Activated naive CD4-positive, alpha-beta T cell (primary cell): ENCODE measurements at regions not wholly inside any gene's neighbourhood (a gene's known extent, or its start where the extent isn't known, plus 50 kb on each side); places are given as distances from the start of the nearest gene placed in this dataset.

Source experiments
- DNase-seq, 4 experiments: peaks; one replicate each; lab custom pipeline; 2025; lab: John Stamatoyannopoulos, UW

GRCh38 chr3:95926904-95927501, 887.4 kb upstream of the EPHA6 start:
- no peak for DNase-seq

GRCh38 chr3:95934181-95934580, 880.2 kb upstream of the EPHA6 start:
- no peak for DNase-seq

GRCh38 chr3:95939235-95939809, 875.1 kb upstream of the EPHA6 start:
- DNase-seq = no peak

GRCh38 chr3:95965704-95966336, 848.6 kb upstream of the EPHA6 start:
- no peak for DNase-seq

- DNase-seq = no peak
These were observed 842.8 kb upstream of the EPHA6 start for GRCh38 chr3:95971573-95971972.

GRCh38 chr3:95994338-95994737, 820.1 kb upstream of the EPHA6 start:
- DNase-seq = no peak

GRCh38 chr3:96000966-96001365, 813.4 kb upstream of the EPHA6 start:
- DNase-seq = no peak

- no peak for DNase-seq
These were observed 806.7 kb upstream of the EPHA6 start for GRCh38 chr3:96007650-96008195.

GRCh38 chr3:96012939-96013338, 801.5 kb upstream of the EPHA6 start:
- DNase-seq = no peak

- no peak for DNase-seq
These were observed 796.8 kb upstream of the EPHA6 start for GRCh38 chr3:96017556-96017955.

- DNase-seq = no peak
These were observed 791.7 kb upstream of the EPHA6 start for GRCh38 chr3:96022676-96023075.

DNA sequence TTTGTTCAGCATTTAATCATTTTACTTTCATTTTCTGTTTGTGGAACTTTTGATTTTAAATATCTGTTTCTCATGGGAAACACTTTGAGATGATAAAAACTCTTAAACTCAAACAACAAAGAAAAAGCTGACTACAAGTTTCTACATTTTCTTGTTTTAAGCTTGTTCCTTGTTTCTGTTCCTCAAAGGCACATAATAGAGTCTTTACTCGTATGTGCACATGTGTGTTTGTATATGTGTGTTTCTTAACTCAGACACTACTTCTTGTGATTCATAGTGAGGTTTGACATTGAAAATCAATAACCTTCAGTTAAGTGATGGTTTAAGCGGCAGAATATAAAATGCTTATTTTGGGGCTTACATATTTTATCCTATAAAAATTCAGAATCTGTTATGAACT, 786.7 kb upstream of the EPHA6 start:
- no peak for DNase-seq

DNA sequence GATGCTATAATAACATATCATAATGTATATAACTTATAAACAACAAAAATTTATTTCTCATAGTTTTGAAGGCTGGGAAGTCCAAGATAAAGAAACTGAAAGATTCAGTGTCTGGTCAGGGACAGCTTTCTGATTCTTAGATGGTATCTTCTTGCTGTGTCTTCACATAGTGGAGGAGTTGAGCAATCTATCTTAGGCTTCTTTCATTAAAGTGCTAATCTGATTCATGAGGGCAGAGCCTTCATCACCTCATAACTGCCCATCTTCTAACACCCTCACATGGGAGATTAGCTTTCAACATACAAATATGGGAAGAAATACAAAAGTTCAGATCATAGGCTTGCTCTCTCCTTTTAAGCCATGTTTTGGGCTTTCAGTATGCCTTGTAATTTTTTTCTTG, 774.8 kb upstream of the EPHA6 start:
- no peak for DNase-seq

DNA sequence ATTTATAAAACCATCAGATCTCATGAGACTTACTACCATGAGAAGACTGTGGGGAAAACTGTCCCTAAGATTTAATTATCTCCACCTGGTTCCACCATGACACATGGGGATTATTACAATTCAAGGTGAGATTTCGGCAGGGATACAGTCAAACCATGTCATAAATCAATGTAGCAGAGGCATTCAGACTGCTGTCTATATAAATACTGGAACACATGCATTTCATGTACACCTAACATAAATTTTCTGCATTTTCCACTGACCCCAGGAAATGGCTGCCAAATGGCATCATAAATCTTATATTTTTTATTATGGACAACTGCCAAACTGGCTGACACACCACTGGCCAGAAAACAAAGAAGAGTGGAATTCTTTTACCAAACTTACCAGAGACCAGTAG, 755.1 kb upstream of the EPHA6 start:
- DNase-seq = no peak

DNA sequence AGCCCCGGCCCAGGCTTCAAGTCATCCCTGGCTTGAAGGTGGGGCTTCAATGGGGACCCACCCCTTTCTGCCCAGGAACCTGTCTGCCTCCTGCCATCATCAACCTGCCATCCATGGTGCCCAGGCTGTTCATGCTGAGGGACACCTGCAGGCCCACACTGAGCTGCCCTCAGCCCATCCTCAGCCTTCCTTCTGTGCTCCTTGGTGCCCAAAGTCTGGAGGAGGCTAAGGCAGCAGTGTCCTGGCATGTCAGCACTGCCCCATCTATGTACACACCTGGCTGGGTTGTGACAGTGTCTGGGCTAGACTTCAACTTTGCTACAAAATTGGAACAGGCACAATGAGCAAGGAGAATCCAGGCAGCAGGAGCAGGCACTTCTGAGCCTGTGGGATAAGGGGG, 745.3 kb upstream of the EPHA6 start:
- DNase-seq = no peak

DNA sequence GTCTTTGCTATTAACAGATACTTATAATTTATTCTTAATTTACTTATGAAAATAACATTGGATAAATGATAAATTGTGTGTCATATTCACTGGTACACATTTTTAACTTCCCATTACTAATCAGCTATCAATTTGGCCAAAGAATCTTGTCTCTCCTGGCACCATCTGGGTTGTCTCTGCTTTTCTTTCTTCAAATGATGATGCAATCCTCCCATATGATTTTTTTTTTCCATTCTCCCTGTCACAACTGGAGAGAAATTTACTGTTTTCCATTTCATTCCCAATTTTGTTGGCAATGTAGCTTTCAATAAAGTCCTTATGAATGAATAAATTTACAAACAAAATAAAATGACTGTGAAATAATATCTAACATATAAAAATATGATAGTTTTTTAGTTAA, 743.7 kb upstream of the EPHA6 start:
- no peak for DNase-seq

- no peak for DNase-seq
These were observed 743.3 kb upstream of the EPHA6 start for GRCh38 chr3:96071097-96071496.

DNA sequence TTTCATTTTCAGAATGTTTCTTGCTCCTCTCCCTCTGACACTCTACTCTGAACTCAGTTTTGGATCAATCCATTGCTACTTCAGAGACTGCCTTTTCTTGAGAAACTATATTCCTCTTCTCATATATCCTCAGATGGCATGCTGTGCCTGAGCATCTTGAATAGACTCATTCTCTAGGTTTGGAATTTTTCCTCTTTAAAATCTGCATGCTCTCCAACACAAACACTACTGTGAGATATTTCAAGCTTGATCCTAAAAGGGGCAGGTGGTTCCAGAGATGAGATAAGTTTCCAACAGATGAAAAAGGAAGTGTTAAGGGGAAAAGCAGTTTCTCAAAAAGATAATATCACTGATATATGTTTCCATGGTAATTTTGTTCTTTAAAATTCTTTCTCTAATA, 742.2 kb upstream of the EPHA6 start:
- DNase-seq = no peak

GRCh38 chr3:96083610-96084009, 730.8 kb upstream of the EPHA6 start:
- DNase-seq = no peak

GRCh38 chr3:96086018-96086417, 728.4 kb upstream of the EPHA6 start:
- no peak for DNase-seq

- no peak for DNase-seq
These were observed 713.3 kb upstream of the EPHA6 start for GRCh38 chr3:96101006-96101560.

GRCh38 chr3:96106701-96107100, 707.7 kb upstream of the EPHA6 start:
- no peak for DNase-seq
